ENCODE measurements at regions not wholly inside any gene's neighbourhood (a gene's known extent, or its start where the extent isn't known, plus 50 kb on each side); places are given as distances from the start of the nearest gene placed in this dataset.

- TF ChIP-seq CTCF (IDR thresholded peaks at IDR 0.05) (no peak), POLR2A (IDR thresholded peaks at IDR 0.05) (no peak)
Measured at GRCh38 chr7:88366845-88367244, 60.2 kb upstream of the STEAP4 start.

Measured in tibial nerve (tissue), 3 donors.